ENCODE measurements at regions not wholly inside any gene's neighbourhood (a gene's known extent, or its start where the extent isn't known, plus 50 kb on each side); places are given as distances from the start of the nearest gene placed in this dataset.

DNA sequence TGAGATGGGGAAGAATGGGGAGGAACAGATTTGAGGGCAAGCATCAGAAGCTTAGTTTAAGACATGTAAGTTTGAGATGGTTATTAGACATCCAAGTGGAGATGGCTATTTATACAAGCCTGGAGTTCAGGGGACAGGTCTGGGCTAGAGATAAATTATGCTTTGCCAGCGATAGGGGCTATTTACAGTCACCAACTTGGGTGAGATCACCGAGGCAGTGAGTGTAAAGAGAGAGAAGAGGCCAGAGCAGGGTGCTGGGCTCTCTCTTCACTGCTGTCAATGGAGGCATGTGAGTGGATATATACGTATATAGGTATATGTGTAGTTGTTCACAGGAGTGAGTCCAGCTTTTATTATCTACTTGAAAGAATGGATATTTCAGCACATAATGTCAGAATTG lies 81.0 kb downstream of the QPCT start:
- no peak for DNase-seq

DNA sequence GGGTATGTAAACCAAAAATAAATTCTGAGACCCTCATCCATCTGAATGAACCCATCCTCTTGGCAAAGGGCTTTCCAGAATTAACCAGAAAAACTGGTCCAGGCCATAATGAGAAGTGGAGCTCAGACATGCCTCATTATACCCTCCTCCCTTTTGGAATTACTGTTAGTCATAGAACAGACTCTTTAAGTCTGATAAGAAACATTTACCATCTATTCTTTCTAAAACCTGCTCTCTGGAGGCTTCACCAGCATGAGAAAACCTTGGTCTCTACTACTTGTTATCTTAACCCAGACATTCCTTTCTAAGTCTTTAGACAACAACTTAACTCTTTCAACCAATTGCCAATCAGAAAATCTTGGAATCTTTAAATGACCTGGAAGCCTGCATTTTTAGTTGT lies 82.8 kb downstream of the QPCT start:
- no peak for DNase-seq

DNA sequence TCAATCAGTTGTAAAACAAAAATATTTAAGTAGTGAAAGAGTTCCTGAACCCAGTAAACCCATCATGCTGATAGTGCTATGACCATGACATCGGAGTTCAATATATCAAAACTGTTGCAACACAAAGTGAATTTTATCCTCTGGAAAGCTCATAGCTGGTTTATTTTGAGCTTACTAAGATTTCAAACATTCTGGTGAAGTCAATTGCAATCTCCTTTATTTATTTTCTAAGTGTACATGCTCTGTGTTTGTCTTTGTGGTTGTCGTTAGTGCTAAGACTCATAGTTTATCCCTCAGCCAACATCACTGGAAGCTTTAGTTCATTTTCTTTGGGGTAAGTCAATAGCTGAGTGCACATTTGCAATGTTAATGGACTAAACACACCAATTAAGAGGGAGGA lies 91.9 kb downstream of the QPCT start:
- DNase-seq: no peak

DNA sequence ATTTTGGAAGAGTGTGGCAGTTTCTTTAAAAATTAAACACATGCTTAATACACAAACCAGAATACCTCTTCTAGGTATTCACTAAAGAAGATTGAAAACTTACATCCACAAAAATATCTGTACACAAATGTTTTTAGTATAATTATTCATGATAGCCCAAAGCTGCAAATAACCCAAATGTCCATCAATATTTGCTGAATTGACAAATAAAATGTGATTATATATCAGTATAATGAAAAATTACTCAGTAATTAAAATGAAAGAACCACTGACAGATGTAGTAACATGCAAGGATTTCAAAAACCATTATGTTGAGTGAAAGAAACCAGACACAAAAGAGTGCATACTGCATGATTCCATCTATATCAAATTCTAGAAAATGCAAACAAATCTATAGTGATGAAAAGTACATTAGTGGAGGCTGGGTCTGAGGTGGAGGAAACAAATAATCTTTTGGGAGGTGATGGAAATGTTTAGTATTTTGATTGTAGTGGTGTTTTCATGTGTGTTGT lies 94.8 kb downstream of the QPCT start:
- DNase-seq: no peak

GRCh38 chr2:37441055-37441454 lies 96.6 kb downstream of the QPCT start:
- DNase-seq: no peak

DNA sequence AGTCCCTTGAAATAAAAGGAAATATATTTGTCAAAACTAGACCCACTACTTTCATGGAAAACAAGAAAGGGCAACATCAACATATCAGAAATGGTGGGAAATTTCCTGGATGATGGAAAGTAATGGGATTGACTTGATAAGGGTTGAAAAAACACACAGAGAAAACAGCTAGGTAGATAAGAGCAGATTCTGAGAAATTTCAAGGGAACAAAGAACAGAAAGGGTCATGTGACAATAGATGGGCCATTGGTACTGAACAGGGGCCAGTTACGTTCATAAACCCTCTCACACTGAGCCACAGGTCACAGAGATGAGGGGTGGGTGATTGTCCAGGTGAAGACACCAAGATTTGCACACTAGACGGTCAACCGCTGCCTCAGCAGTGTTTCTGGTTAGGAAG lies 98.7 kb downstream of the QPCT start:
- DNase-seq: no peak

DNA sequence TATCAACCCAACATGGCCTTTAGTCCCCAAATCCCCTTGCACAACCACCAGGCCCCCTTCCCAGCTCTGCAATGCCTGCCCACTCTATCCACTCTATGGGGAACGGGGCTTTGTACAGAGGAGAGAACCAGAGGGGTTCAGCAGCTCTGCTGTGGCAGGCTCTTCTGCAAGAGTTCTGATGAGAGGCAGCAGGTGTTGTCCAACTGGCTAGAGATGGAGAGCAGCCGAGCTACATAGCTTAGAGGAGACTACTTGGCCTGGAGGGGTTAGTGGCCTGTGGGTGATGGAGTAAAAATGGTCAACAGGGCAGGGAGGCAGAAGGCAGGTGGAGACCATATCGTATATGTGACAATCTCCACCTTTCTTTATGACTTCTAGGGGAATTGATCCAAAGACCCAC lies 103.0 kb downstream of the QPCT start:
- DNase-seq: no peak

GRCh38 chr2:37448342-37449120 lies 104.1 kb downstream of the QPCT start:
- no peak for DNase-seq

DNA sequence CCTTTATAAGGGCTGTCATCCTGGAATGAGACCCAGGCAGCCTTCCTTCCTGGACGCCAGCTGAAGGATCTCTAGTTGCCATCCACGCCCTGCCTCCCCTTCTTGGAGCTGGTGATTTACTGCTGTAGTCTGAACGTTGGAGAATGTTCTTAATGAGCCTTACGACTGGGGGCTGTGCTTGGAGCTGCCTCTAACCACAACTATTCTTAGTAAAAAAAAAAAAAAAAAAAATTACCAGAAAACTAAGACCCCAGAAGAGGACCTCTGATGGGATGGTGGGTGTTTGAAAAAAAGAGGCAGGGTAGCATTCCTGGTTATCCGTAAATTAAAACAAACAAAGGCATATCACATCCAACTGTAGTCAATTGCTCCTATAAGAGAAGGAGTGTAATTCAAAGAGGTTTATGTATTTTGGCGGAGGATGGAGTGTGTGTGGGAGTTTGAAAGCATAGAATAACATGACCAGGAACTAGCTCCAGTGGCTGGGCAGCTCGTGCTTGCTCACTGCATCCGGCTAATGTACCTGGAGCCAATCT lies 105.4 kb downstream of the QPCT start:
- DNase-seq: no peak

DNA sequence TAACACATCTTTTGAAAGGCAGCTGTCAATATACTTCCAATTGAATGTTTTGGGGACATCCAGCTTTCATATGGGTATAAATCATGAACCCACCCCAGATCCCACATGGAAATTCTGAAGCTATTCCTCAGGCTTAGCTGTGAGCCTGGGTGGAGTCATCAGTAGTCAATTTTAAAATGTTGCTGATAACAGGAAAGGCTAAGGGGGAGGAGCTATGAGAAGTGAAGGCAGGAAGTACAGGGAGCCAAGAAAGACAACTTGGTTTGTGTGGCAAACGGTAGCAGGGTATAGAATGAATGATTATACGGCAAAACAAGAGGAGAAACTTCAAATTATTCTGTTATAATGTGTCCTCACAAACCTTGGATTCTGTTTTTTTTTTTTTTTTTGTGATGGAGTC lies 108.6 kb downstream of the QPCT start:
- no peak for DNase-seq

DNA sequence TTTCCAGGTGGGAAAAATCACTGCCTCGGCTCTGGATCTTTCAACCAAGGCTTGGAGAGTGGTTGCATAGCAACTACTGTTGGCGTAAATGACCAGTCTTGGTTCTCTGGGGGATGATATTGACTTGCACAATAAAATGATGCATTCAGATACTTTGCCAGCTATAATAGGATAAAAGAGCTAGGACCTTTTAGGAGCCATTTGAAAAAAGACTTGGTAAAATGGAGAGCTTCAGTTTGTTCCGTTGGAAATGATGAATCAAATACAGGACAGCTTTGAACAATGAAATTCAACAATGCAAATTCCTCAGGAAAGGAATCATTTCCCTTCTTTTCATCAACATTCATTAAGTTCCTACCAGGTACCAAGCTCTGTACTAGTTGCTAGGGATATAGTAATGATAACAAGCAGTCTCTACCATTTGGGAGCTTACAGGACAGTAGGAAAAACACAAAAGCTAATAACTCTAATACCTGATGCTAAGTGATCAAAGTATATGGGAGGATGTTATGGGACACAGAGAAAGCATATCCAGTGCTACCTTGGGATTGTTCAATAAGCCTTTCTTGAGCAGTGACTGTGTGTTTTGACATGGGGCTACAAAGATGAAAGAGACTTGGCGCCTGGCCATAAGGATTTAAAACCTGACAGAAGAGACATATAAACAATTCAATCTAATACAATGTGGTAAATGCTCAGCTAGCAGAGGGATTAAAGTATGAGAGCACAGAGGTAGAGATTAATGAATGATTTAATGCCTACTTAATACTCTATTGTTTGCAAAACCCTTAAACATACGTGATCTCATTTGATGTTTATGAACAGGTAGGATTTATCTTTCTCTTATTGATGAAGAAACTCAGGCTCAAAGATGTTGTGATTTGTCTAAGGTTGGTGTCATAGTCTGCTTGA lies 110.7 kb downstream of the QPCT start:
- DNase-seq: no peak

DNA sequence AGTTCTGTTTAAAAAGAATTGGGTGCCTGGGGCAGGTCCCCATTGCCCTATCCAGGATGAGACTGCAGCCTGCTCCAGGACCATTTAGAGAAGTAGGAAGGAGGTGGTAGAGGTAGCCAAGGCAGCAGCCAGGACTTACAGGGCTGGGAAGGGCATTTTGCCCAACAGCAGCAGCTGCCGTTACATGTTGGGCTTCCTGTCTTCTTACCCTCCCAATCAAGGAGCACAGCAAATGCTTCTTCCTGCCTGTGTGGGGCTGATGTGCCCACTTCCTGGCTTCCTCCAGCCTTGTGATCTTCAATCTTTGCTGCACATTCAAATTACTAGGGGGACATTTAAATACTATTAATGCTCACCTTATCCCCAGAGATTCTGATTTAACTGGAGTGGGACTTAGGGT lies 112.0 kb downstream of the QPCT start:
- DNase-seq: no peak

- DNase-seq: no peak
Observed at GRCh38 chr2:37457401-37457901, 113.0 kb downstream of the QPCT start.

GRCh38 chr2:37458133-37458532 lies 113.7 kb downstream of the QPCT start:
- no peak for DNase-seq

DNA sequence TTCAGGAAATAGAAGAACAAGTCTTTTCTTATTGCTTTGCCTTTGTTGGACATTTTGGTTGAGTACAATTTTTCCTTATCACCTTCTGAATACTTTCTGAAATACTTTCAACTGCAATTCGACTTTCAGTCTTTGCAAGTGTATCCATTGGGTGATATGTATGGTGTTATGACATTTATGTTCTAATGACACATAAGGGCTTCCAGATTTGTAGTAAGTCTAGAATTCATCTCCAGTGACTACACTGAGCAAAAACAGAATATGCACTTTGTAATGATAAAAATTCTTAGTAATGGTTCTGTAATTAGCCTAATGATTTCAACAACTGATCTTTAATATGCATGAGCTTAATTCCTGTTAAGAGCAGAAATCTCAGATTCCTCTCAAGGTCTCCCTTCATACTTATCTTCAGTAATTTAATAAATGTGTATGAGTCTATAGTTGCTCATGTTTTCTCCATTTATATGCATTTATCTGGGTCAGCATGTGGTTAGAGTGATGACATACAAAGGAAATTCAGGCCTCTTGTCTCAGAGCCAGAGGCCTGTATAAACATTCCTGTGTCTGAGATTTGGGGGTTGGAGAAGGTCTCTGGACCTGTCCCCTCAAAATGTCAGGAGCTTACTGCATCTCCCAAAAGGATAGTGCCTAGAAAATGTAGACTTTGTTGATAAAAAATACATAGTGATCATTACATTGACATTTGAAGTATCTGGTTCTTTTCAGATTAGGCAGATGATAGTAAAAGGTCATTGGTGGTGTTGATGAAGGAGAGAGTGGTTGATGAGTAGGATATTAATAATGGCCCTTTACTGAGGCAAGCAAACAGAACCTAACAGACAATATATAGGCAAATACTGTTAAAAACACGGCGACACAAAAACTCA lies 114.9 kb downstream of the QPCT start:
- no peak for DNase-seq

DNA sequence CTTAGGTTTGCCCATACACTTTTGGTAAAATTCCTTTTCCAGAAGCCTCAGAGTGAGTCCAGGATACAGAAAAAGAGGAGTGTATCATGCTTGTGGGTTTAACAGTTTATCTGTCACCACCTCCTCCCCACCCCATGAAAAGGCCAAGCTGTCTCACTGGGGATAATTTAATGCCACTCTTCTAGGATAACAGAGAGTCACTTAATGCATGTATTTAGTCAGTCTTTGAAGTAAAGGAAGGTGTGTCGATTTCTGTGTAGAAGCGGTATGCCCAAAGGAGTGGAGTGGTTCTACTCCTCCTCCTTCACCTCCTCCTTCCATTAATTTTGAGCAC lies 116.4 kb downstream of the QPCT start:
- DNase-seq: no peak

GRCh38 chr2:37464067-37464466 lies 119.6 kb downstream of the QPCT start:
- no peak for DNase-seq

DNA sequence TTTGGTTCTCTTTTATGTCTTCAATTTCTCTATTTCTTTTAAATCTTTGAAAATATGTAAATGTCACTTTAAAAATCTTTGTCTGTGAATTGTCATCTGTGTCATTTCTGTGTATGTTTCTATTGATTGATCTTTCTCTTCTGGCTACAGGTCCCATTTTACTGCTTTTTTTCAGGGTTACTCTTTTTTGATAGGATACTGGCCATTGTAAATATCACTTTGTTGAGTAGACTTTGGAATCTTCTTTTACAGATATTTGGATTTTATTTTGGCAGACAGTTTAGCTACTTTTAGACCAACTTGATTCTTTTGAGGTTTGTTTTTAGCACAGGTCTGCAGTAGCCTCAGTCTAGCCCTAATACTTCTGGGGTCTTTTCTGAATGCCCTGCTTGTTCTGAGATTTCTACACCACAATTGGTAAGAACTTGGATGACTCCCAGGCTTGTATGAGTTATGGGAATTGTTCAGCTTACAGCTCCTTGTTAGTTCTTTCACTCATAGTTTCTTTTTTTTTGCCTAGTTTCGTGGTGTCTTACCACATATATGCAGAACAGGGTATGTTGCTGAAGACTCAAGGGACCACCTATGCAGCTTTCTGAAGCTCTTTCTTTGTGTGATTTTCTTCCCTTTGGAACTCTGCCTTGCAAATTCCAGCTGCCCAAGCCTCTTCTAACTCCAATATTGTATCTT lies 122.2 kb downstream of the QPCT start:
- DNase-seq: no peak

DNA sequence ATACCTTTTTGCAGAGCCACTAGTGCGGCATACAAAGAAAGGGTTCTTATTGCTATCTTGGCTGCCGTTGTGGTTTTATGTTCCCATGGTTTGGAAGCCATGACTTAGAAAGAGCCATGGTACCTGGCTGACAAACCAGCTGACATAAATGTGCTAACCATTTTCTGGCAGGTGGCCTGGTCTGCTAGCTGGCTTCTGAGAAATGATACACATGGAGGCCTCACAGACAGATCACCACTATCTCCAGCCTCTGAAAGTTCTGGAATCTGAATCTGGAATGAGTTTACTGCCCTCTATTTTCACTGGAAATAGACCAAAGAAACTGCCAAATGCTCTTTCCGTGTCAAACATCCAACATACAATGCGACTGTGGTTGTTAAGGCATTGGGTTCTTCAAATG lies 123.7 kb downstream of the QPCT start:
- DNase-seq: no peak

DNA sequence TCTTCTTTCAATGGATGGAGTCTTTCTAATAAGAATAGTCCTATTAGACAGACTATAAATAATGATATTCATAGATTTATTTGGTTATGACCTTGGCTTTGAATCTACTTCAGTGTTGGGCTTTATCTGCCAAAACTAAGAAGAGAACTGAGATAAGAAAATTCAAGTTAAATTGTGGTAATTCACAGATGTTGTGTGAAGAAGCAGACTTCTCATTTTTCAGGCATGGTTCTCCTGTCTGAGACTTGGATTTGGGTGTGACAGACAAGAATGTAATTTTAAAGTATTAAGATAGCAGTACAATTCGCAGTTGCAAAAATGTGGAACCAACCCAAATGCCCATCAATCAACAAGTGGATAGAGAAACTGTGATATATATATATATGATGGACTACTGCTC lies 124.7 kb downstream of the QPCT start:
- no peak for DNase-seq

DNA sequence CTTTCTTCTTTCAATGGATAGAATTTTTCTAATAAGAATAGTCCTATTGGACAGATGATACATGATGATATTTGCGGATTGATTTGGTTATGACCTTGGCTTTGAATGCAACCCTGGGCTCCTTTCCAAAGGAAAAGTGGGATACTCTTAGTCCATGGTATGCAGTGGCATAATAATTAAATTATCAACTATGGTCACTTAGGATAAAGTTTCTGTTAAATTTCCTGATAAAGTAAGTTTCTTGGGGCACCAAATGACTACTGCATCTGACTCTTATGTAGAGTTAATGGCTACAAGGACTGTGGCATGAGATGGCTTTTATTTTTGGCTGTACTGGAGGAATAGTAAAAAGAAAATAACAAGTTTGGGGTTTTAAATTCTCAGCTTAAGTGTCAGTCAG lies 126.7 kb downstream of the QPCT start:
- DNase-seq: no peak

GRCh38 chr2:37471994-37472393 lies 127.6 kb downstream of the QPCT start:
- DNase-seq: no peak
